ENCODE measurements at regions not wholly inside any gene's neighbourhood (a gene's known extent, or its start where the extent isn't known, plus 50 kb on each side); places are given as distances from the start of the nearest gene placed in this dataset.

GRCh38 chr3:56890448-56891091, 88.8 kb upstream of the ARHGEF3 start:
- Histone ChIP-seq H3K4me1 (peaks cover 33% of the 10 kb centered on the region), H3K27me3 (no peaks in the 10 kb centered on the region), H3K9me3 (no peaks in the 10 kb centered on the region), H3K36me3 (no peaks in the 10 kb centered on the region), H3K4me3 (no peak overlapping the region), H3K27ac (no peak overlapping the region)
- no peak for DNase-seq (ENCODE audit: low spot score in 2 of 2)
- 46% methylated on average over 8 of the region's 8 CpGs for WGBS
- TF ChIP-seq POLR2A (IDR thresholded peaks at IDR 0.05) (no peak), EP300 (IDR thresholded peaks at IDR 0.05) (no peak), POLR2AphosphoS5 (IDR thresholded peaks at IDR 0.05) (no peak), CTCF (IDR thresholded peaks at IDR 0.05) (no peak)

- Histone ChIP-seq H3K36me3 (no peaks in the 10 kb centered on the region), H3K27ac (no peak overlapping the region), H3K9me3 (no peaks in the 10 kb centered on the region), H3K4me3 (no peak overlapping the region), H3K27me3 (no peaks in the 10 kb centered on the region), H3K4me1 (peaks cover 34% of the 10 kb centered on the region)
- TF ChIP-seq POLR2A (IDR thresholded peaks at IDR 0.05) (no peak), POLR2AphosphoS5 (IDR thresholded peaks at IDR 0.05) (no peak), CTCF (IDR thresholded peaks at IDR 0.05) (no peak)
- DNase-seq (ENCODE audit: low spot score in 2 of 2) = no peak
- WGBS = 69% methylated on average over 7 of the region's 7 CpGs
These were observed 87.4 kb upstream of the ARHGEF3 start for GRCh38 chr3:56889131-56889530.

GRCh38 chr3:56887402-56888025, 85.8 kb upstream of the ARHGEF3 start:
- Histone ChIP-seq H3K9me3 (no peaks in the 10 kb centered on the region), H3K27me3 (no peaks in the 10 kb centered on the region), H3K4me3 (no peak overlapping the region), H3K27ac (no peak overlapping the region), H3K36me3 (no peaks in the 10 kb centered on the region), H3K4me1 (peaks cover 36% of the 10 kb centered on the region)
- no peak for DNase-seq (ENCODE audit: low spot score in 2 of 2)
- no peak for TF ChIP-seq EP300 (IDR thresholded peaks at IDR 0.05)
- no peak for TF ChIP-seq CTCF (IDR thresholded peaks at IDR 0.05)
- TF ChIP-seq POLR2AphosphoS5 (IDR thresholded peaks at IDR 0.05) = no peak
- TF ChIP-seq POLR2A (IDR thresholded peaks at IDR 0.05) = no peak
- WGBS = 27% methylated on average over 2 of the region's 2 CpGs

- Histone ChIP-seq H3K4me1 (peaks cover 36% of the 10 kb centered on the region), H3K36me3 (no peaks in the 10 kb centered on the region), H3K27ac (no peak overlapping the region), H3K27me3 (no peaks in the 10 kb centered on the region), H3K4me3 (no peak overlapping the region), H3K9me3 (no peaks in the 10 kb centered on the region)
- 74% methylated on average over 6 of the region's 6 CpGs for WGBS
- TF ChIP-seq POLR2A (IDR thresholded peaks at IDR 0.05) = no peak
- TF ChIP-seq CTCF (IDR thresholded peaks at IDR 0.05) = no peak
- TF ChIP-seq EP300 (IDR thresholded peaks at IDR 0.05) = no peak
- TF ChIP-seq POLR2AphosphoS5 (IDR thresholded peaks at IDR 0.05) = no peak
- no peak for DNase-seq (ENCODE audit: low spot score in 2 of 2)
These were observed 84.6 kb upstream of the ARHGEF3 start for GRCh38 chr3:56886314-56886713.

- Histone ChIP-seq H3K36me3 (no peaks in the 10 kb centered on the region), H3K27me3 (no peaks in the 10 kb centered on the region), H3K4me1 (peaks cover 34% of the 10 kb centered on the region), H3K4me3 (no peak overlapping the region), H3K27ac (no peak overlapping the region), H3K9me3 (no peaks in the 10 kb centered on the region)
- 83% methylated on average over 2 of the region's 2 CpGs for WGBS
- no peak for TF ChIP-seq EP300 (IDR thresholded peaks at IDR 0.05)
- no peak for TF ChIP-seq POLR2A (IDR thresholded peaks at IDR 0.05)
- no peak for TF ChIP-seq POLR2AphosphoS5 (IDR thresholded peaks at IDR 0.05)
- no peak for TF ChIP-seq CTCF (IDR thresholded peaks at IDR 0.05)
- no peak for DNase-seq (ENCODE audit: low spot score in 2 of 2)
These were observed 84.1 kb upstream of the ARHGEF3 start for GRCh38 chr3:56885879-56886278.

Measured in suprapubic skin (tissue), 4 donors.